G401.6 (cell line): ENCODE measurements at regions not wholly inside any gene's neighbourhood (a gene's known extent, or its start where the extent isn't known, plus 50 kb on each side); places are given as distances from the start of the nearest gene placed in this dataset.
"Not testable (repeated sequence)": the region's sequence is repeated elsewhere in the genome, so short reads cannot be mapped to it uniquely, and the experiment has no call there.

Experiments
- FAIRE-seq: peaks from 2 replicates; lab custom pipeline; 2012; peaks lifted over from hg19 to GRCh38; lab: Jason Lieb, UNC

DNA sequence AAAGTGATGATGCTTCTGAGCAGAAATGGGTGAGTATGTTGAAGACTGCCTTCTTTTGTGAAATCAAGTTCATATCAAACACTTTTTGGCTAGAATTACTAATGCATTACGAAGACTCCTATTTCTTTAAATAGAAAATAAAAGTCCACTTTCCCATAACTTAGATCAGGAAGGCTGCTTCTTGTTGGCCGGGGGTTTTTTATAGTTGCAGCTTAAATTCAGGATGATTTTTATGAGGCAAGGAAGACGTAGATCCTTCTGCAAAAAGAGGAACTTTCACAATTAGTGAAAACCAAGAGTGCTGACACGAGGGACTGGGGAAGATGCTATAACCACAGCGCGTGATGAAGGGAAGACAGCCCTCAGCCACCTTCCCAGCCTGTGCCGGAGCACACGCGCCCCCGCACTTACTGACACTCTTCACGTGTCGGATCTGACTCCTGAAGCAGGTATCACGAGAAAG lies 206.1 kb upstream of the PRDM1 start:
- no peak for FAIRE-seq

DNA sequence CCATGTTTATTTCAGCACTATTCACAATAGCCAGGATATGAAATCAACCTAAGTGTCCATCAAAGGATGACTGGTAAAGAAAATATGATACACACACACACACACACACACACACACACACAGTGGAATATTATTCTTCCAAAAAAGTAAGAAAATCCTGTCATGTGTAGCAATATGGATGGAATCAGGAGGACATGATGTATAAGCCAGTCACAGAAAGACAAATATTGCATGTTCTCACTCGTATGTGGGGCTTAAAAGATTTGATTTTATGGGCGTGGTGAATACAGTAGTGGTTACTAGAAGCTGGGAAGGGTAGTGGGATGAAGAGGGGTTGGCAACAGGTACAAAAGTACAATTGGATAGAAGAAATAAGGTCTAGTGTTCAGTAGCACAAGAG lies 207.0 kb upstream of the PRDM1 start:
- FAIRE-seq, result no peak

DNA sequence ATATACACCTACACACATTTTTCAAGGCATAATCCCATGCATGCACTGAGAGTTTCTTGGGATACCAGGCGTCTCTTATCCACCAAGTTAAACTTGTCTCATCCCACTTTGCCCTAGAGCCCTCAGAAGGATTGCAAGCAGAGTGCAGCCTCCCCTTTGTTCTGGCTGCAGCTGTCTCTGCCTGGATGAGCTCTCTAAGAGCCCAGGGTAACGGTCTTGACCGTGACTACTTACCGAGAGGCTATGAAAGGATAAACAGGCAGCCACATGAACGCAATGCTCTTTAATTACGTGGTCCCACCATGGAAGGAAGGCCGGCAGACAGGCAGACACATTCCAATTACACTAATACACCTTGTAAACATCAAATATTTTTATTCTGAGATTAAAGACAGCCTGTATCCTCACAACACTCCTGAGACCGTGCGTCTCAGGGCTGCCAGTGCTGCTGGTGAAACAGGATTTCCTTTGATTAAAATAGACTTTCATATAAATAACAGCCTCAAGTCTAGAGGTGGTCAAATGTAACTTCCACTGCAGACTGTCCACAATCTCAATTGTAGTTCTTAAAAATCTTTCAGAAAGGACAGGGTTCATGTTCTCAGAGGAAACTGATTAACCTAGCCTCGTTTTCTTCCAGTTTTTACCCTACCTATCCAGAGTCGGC lies 210.0 kb upstream of the PRDM1 start:
- no peak for FAIRE-seq

- FAIRE-seq, result no peak
Measured at GRCh38 chr6:105874835-105875626, 211.1 kb upstream of the PRDM1 start.

GRCh38 chr6:105873799-105874198 lies 212.3 kb upstream of the PRDM1 start:
- FAIRE-seq, result no peak

DNA sequence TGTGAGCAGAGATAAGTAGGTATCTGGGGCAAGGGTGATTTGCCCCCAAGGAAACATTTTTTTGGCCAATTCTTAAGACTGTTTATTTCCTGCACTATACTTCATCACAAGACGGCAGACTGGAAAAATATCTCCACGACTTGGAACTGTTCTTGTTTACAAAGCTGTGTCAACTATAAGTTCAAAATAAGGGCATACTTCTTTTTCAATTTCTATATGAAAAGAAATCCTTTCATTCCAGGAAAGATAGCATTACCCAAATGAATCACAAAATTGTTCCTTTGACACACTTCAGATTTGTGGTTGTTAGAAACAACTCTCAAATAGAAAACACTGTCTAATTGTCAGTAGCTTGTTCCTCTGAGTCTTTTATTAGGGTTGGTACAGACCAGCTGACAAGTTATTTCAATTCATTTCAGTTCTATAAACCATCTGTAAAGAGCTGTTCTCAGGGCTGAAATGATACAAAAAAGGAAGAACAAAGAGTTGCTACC lies 212.9 kb upstream of the PRDM1 start:
- FAIRE-seq, result no peak

- FAIRE-seq, result no peak
Measured at GRCh38 chr6:105872249-105872648, 213.9 kb upstream of the PRDM1 start.

DNA sequence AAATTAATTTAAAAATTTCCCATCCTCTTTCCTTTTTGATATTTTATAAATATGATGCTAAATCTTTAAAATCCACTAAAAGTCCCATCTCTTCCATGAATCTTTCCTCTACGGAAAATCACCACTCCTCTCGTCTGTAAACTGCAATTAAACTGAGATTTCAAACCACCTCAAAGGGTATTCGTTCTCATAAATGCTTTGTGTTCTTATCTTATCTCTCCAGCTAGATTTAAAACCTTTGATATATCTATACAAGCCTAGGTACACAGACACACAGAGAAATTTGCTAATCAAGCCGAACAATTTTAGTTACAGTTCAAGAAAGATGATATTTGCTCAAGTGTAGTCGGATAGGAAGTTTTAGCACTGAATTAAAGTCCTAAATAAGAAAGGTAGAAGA lies 214.6 kb upstream of the PRDM1 start:
- no peak for FAIRE-seq

GRCh38 chr6:105869835-105870440 lies 216.2 kb upstream of the PRDM1 start:
- no peak for FAIRE-seq

GRCh38 chr6:105868823-105869460 lies 217.2 kb upstream of the PRDM1 start:
- no peak for FAIRE-seq

GRCh38 chr6:105867821-105868220 lies 218.3 kb upstream of the PRDM1 start:
- no peak for FAIRE-seq

DNA sequence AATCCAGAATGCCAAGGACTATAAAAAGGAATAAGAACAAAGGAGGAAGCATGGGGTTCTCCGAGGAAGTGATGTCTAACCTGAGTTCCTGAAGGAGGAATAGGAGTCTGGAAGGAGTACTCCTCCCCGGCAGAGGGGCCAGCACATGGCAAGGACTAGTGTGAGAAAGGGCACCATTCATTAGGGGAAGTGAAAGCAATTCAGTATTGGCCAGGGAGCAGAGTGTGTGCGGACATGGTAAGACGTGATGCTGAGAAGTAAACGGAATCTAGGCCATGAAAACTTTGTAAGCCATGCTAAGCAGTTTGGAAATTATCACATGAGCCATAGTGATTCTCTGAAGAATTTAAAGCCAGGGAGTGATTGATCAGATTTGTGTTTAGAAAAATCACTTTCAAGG lies 218.9 kb upstream of the PRDM1 start:
- no peak for FAIRE-seq

GRCh38 chr6:105862936-105863607 lies 223.1 kb upstream of the PRDM1 start:
- no peak for FAIRE-seq

- not testable (repeated sequence) for FAIRE-seq
Measured at GRCh38 chr6:105860927-105861326, 225.2 kb upstream of the PRDM1 start.

DNA sequence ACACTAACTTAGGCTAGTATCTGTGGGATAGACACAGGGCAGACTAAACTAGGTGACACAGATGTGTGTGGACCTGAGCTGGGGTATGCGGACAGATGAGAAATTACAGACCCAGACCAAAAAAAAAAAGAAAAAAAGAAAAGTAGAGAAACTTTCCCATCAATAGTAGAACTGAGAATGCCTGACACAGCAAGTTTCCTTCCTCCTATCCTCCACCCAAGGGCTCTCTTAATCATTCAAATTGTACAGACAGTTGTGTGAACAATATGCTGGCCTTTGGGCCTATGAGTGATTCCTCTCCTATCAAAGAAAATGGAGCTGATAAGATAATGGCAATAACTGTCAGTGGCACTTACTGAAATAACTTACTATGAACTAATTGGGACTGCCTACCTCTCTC lies 226.7 kb upstream of the PRDM1 start:
- no peak for FAIRE-seq

GRCh38 chr6:105858639-105859038 lies 227.5 kb upstream of the PRDM1 start:
- not testable (repeated sequence) for FAIRE-seq

- FAIRE-seq, result no peak
Measured at GRCh38 chr6:105855433-105855832, 230.7 kb upstream of the PRDM1 start.

- not testable (repeated sequence) for FAIRE-seq
Measured at GRCh38 chr6:105853979-105854378, 232.2 kb upstream of the PRDM1 start.

DNA sequence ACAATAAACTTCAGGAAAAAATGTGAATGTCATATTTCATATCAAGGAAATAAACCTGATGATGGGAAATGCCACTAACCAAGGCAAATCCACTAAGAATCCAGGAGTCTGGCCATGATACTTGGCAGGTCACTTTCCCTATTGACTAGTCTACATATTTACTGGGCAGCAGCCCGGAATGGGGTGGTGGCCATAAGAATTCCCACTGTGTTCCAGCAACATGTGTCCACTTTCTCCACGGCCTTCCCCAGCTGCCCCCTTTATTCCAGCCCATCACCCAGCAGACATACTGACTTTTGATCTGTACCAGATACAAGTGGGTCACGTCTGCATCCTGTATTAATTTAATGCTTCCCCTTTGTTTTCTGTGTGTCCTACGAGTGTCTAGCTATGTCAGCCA lies 234.5 kb upstream of the PRDM1 start:
- FAIRE-seq, result no peak

DNA sequence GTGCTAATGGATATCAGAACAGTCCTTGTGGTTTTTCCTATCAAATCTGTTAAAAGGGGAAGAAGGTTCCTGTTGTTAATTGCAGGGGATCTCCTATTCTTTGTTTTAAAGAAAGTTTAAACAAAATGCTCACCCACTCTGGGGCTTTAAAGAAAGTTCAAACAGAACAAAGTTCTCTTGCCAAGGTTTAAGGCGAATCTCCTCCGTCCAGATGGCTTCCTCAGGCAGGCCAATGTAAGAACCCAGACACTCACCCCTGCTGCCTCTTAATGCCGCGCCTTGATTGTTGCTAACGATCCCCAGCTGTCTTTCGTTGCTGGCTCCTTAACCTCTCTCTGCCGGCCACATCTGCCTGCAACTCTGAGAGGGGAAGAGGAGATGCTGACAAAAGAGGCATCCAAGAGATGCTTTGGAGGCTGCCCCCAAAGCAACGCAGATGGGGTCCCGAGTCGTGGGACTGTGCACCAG lies 235.0 kb upstream of the PRDM1 start:
- no peak for FAIRE-seq

GRCh38 chr6:105850261-105851112 lies 235.6 kb upstream of the PRDM1 start:
- FAIRE-seq, result no peak
